ENCODE measurements at regions not wholly inside any gene's neighbourhood (a gene's known extent, or its start where the extent isn't known, plus 50 kb on each side); places are given as distances from the start of the nearest gene placed in this dataset.

- no peak for DNase-seq (ENCODE audit: low read depth in 2 of 2)
Observed at GRCh38 chr5:174287761-174288160, 242.3 kb downstream of the NSG2 start.

GRCh38 chr5:174288439-174288838, 242.9 kb downstream of the NSG2 start:
- no peak for DNase-seq (ENCODE audit: low read depth in 2 of 2)

DNA sequence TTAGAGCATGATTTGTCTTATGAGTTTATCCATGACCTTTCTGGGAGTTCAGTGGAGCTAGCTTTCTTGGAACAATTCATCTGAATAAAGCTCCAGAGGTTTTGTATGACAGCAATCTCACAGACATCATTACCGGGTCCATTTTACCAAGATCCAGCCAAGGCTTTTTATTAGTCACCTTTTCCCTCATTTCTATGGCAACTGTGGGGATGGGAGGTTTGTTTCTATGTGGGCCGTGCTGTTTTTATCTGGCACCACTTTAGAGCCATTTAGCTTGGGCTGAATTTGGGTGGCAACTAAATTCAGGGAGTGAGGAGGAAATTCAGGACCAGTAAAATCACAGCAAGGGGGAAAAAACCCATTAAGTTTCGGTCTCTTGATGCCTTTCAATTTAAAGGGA, 245.7 kb downstream of the NSG2 start:
- no peak for DNase-seq (ENCODE audit: low read depth in 2 of 2)

DNA sequence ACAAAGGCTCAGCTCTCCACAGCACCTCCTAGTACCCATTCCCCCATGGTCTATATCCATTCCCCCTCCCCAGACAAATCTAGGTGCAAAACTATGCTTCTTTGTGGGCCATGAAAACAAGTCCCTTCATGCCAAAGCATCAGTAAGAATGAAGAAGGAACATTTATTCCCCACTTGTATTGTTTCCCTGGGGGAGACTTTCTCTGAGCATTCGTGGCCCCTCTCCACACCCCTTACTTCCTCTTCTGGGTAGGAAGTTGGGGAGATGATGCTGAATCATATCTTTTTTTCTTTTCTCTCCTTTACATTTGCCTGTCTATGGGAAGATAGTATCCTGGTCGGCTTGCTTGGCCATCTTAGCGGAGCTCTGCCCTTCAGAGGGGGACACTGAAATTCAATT, 246.8 kb downstream of the NSG2 start:
- DNase-seq (ENCODE audit: low read depth in 2 of 2), result no peak

DNA sequence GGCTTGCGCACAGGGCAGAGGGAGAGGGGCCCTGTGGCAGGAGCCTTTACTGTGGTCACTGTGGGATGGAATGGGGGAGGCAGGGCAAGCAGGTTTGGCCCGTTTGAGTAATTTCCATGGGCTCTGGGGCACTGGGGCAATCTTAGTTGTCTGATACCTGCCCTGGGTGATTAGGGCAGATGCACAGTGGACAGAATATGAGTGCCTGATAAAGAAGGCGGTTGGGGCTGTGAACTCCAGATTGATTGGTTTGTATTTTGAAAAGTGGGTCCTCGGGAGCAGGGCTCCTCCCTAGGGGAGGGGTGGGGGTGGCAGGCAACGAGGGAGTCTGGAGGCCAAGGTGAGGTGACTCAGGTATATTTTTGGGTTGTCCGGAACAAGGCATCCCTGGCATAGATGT, 247.5 kb downstream of the NSG2 start:
- DNase-seq (ENCODE audit: low read depth in 2 of 2), result no peak

GRCh38 chr5:174293481-174293880, 248.0 kb downstream of the NSG2 start:
- DNase-seq (ENCODE audit: low read depth in 2 of 2), result no peak

DNA sequence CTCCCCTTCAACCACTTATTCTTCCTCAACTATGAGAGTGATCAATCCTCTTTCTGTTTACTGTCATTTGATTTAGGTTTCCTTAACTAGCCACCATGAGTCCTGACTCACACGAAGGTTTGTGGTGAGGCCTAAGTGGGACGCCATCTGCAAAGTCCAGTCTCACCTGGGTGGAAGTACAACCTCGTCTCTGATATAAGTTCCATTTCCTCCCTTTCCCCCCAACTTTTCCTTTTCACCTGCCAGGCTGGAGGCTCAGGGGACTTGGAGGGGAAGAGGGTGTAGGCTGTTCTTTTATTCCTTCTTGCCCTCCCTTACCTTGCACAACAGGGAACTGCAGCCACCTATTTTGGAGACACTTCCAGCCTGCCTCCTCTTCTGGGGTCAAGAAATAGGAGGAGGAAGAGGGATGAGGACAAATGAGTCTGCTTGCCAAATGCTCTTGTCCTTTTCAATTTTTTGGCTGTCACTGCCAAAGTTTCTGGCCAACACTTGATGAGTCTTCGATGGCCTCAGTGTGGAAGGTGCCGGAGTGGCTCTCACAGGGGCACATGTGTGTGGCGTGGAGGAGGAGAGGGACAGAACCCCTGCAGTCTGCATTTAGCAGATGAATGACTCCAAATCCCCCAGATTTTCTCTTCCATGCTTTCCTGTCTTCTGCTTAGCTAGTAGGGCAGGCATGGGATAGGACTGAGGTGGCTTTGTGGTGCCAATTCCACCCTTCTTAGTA, 249.6 kb downstream of the NSG2 start:
- no peak for DNase-seq (ENCODE audit: low read depth in 2 of 2)

- DNase-seq (ENCODE audit: low read depth in 2 of 2), result no peak
Observed at GRCh38 chr5:174295702-174296436, 250.4 kb downstream of the NSG2 start.

- no peak for DNase-seq (ENCODE audit: low read depth in 2 of 2)
Observed at GRCh38 chr5:174300118-174300940, 254.8 kb downstream of the NSG2 start.

DNA sequence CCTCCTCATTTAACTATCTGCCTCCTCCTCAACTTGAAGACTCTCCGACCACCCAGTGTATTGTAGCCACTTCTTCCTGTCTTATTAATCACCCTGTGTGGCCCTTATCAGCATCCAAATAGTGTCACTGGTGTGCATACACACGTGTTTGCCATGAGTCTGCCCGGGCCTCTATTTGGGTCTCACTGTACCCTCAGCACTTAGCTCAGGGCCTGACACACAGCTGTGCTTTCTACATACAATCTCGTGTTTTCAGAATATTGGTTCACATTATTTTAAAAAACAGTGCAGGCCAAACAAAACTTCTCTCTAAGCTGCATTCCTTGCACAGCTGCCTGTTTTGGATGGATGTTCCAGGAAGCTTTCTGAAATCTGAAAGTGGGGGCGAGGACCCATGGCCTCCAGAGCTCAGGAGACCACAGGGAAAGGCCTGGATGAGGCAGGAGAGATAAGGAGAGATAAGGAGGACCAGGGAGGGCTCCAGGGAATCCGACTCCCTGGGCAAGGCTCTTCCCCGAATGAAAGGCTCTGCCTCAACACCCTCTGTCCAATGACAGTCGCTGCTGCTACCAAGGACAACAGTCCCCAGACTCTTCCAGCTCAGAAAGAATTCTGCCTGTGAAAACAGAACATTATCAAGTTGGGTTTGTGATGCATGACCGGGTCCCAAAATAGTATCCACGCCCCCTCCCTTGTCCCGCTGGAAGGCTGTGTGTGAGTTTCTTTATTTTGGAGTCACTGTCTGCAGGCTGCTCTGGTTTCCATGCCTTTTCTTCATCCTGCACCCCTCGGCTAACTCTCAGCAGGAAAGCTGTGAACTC, 255.6 kb downstream of the NSG2 start:
- no peak for DNase-seq (ENCODE audit: low read depth in 2 of 2)

GRCh38 chr5:174301848-174302625, 256.5 kb downstream of the NSG2 start:
- DNase-seq (ENCODE audit: low read depth in 2 of 2), result no peak

DNA sequence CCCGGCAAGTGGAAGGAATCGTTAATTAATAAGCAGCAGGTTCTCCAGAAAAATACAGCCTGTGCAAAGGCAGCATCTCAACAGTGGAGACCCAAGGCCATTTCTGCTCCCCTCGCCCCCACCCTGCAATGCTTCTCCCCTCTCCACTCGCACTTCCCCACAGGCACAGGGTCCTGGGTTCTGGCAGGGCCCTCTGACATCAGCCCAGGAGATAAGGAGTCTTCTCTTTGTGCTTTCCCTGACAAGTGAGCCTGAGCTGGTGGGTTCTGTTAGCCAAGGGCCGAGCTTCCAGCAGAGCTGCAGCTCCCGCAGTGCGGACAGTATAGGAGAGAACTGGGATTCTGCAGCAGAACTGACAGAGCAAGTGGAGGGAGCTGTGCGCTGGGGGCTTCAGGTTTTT, 257.5 kb downstream of the NSG2 start:
- no peak for DNase-seq (ENCODE audit: low read depth in 2 of 2)

DNA sequence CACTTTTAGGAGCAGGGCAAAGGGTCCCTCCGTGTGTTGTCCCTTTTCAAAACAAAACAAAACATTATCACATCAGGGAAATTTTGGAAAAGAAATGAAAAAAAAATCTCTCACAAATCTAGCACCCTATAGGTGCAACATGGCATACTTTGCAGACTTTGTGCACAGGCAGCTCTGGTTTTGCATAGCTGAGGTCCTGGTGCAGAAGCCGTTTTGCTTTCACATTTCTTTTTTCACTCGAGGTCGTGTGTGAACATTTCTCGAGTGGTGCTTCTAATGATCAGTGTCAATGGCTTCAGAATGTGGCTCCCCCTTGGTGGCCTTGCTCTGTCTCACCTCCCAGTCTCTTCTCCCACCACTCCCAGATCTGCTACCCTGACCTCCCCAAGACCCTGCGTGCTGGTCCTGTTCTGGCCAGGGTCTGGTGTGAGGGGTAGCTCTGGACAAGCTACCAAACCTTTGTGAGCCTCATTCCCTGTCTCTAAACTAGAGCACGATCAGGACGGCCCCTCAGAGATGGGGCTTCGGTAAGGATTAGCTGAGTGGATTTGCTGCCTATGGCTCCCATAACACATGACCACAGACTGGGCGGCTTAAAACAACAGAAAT, 258.0 kb downstream of the NSG2 start:
- DNase-seq (ENCODE audit: low read depth in 2 of 2), result no peak

GRCh38 chr5:174305241-174305681, 259.8 kb downstream of the NSG2 start:
- DNase-seq (ENCODE audit: low read depth in 2 of 2), result no peak

DNA sequence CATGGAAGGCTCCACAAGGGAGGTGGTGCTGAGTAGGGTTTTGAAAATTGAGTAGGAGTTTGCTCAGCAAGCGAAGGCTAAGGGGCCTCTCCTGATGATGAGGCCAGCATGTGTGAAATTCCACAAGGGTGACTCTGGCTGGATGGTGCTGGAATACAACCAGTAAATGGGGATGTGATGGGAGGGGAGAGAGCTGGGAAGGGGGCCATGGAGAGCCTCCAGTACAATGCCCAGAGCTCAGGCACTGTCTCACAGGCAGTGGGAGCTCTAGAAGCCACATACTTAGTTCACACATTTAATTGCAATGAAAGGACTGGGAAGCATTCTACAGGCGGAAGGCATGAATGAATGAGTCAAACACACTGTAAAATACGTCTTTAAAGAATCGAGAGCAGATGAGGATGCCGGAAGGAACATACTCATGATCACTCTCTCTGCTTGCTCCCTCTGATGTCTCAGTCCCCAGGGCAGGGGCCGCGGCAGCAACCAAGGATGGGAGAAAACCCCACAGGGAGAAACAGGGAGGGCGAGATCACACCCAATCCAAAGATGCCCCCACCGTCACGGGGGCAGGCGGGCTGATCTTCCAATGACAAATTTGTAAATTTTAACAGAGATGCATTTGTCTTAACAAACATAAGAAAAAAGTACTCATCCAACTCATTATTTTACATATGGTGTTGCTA, 261.0 kb downstream of the NSG2 start:
- DNase-seq (ENCODE audit: low read depth in 2 of 2), result no peak

- DNase-seq (ENCODE audit: low read depth in 2 of 2), result no peak
Observed at GRCh38 chr5:174307031-174307408, 261.5 kb downstream of the NSG2 start.

DNA sequence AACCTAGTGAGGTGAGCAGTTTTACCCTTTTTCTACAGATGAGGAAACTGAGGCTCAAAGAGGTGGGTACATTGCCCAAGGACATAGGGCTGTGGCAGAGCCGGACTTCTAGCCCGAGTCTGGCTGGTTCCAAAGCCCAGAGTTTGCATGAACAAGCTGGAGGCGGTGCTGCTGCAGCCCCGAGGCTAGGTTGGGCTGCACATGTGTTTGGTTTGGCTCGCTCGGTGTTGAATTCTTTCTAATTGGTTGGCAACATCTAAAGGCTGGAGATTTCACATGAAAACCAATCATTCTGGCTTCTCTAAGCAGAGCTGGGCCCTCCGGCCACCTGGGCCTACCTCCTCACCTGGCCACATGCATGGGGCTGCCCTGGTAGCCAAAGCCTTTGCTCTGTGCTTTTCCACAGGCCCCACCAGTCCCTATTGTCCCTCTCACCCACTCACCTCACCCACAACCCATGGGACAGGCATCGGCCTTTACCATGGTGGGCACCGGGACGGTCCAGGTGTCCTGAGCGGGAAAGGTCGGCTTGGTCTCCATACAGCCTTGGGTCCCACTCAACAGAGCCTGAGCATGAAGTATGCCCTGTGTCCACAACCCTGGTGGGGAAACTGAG, 262.3 kb downstream of the NSG2 start:
- DNase-seq (ENCODE audit: low read depth in 2 of 2), result peak in 1 of 2 donors; percentile 23

DNA sequence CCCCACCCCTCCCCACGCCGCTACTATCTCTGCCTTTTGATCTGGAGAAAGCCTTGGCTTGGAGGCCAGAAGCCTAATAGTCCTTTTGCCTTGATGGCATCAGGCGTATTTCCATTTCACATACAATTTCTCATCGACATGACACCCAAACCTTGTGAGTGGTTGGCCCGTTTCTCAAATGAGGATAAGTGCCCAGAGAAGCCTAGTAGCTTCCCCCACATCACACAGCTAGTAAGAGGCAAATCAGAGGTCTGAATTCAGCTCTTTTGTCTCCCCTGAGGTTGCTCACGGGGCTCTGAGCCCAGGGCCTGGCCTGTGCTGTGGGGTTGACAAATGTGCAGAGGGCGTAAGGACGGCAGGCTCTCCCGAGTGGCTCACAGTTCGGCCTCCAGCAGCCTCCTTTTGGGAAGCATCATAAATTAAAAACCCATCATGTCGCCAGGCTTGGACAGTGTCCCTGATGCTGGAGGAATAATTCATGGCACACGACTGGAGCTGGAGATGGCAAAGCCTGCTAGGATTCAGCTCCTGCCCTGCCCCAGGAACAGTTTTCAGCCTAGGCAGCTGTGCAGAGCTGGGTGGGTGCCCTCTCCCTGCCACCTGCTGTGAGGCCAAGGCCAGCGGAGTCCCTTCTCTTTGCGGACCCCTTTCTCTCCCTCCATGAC, 263.8 kb downstream of the NSG2 start:
- no peak for DNase-seq (ENCODE audit: low read depth in 2 of 2)

GRCh38 chr5:174310243-174310642, 264.7 kb downstream of the NSG2 start:
- no peak for DNase-seq (ENCODE audit: low read depth in 2 of 2)

Data from lung microvascular endothelial cell (primary cell).